Glutamatergic neuron (in vitro differentiated cells): ENCODE measurements at regions not wholly inside any gene's neighbourhood (a gene's known extent, or its start where the extent isn't known, plus 50 kb on each side); places are given as distances from the start of the nearest gene placed in this dataset.

Experiments used
- DNase-seq: peaks from one replicate; pipeline ENCODE4 v3.0.0; 2022
- H3K27ac Mint-ChIP-seq: one replicate; pipeline ENCODE4 v1.8.0; 2020; ENCODE audit warnings: mild to moderate bottlenecking, mixed read lengths, inconsistent platforms; ENCODE audit not compliant: unreplicated experiment
- H3K27me3 Mint-ChIP-seq: one replicate; pipeline ENCODE4 v1.8.0; 2020; ENCODE audit warnings: mild to moderate bottlenecking, moderate library complexity, mixed read lengths, inconsistent platforms; ENCODE audit not compliant: unreplicated experiment
- H3K36me3 Mint-ChIP-seq: one replicate; pipeline ENCODE4 v1.8.0; 2020; ENCODE audit warnings: mild to moderate bottlenecking, mixed read lengths, inconsistent platforms; ENCODE audit not compliant: unreplicated experiment
- H3K4me1 Mint-ChIP-seq: one replicate; pipeline ENCODE4 v1.8.0; 2020; ENCODE audit warnings: mild to moderate bottlenecking, low read depth, mixed read lengths, inconsistent platforms; ENCODE audit not compliant: unreplicated experiment
- H3K4me3 Mint-ChIP-seq: one replicate; pipeline ENCODE4 v1.8.0; 2020; ENCODE audit warnings: mild to moderate bottlenecking, mixed read lengths, inconsistent platforms; ENCODE audit not compliant: unreplicated experiment
- H3K9me3 Mint-ChIP-seq: one replicate; pipeline ENCODE4 v1.8.0; 2020; ENCODE audit warnings: mild to moderate bottlenecking, moderate library complexity, mixed read lengths, inconsistent platforms; ENCODE audit not compliant: unreplicated experiment
- CTCF ChIP-seq: fragments of 200-600 bp; sonication (generic); IDR thresholded peaks from one replicate; pipeline ENCODE4 v1.5.0; 2021; ENCODE audit not compliant: partially characterized antibody, unreplicated experiment

GRCh38 chr17:69876757-69877156 lies 198.3 kb upstream of the KCNJ16 start:
- H3K4me3 Mint-ChIP-seq, result no peak overlapping the region
- H3K27me3 Mint-ChIP-seq, result no peaks in the 10 kb centered on the region
- no peak overlapping the region for H3K27ac Mint-ChIP-seq
- H3K36me3 Mint-ChIP-seq, result no peaks in the 10 kb centered on the region
- no peaks in the 10 kb centered on the region for H3K4me1 Mint-ChIP-seq
- no peak for TF ChIP-seq CTCF
- H3K9me3 Mint-ChIP-seq, result no peaks in the 10 kb centered on the region
- no peak for DNase-seq

- no peaks in the 10 kb centered on the region for H3K36me3 Mint-ChIP-seq
These were observed 196.4 kb upstream of the KCNJ16 start for GRCh38 chr17:69878661-69879060.

GRCh38 chr17:69879576-69879975 lies 195.4 kb upstream of the KCNJ16 start:
- Mint-ChIP-seq H3K9me3 (no peaks in the 10 kb centered on the region), H3K27me3 (no peaks in the 10 kb centered on the region), H3K4me1 (no peaks in the 10 kb centered on the region), H3K36me3 (no peaks in the 10 kb centered on the region), H3K4me3 (no peak overlapping the region), H3K27ac (no peak overlapping the region)
- TF ChIP-seq CTCF, result no peak
- no peak for DNase-seq

More at GRCh38 chr17:69878661-69879060, 196.4 kb upstream of the KCNJ16 start:
- no peaks in the 10 kb centered on the region for H3K9me3 Mint-ChIP-seq
- no peak for TF ChIP-seq CTCF
- no peak for DNase-seq
- H3K4me3 Mint-ChIP-seq, result no peak overlapping the region
- no peaks in the 10 kb centered on the region for H3K27me3 Mint-ChIP-seq
- no peaks in the 10 kb centered on the region for H3K4me1 Mint-ChIP-seq
- H3K27ac Mint-ChIP-seq, result no peak overlapping the region

- no peaks in the 10 kb centered on the region for H3K4me1 Mint-ChIP-seq
- H3K4me3 Mint-ChIP-seq, result no peak overlapping the region
- H3K36me3 Mint-ChIP-seq, result no peaks in the 10 kb centered on the region
- no peak for DNase-seq
- H3K27ac Mint-ChIP-seq, result no peak overlapping the region
- no peaks in the 10 kb centered on the region for H3K27me3 Mint-ChIP-seq
- no peaks in the 10 kb centered on the region for H3K9me3 Mint-ChIP-seq
- no peak for TF ChIP-seq CTCF
These were observed 194.4 kb upstream of the KCNJ16 start for GRCh38 chr17:69880591-69881112.

GRCh38 chr17:69882281-69882680 lies 192.7 kb upstream of the KCNJ16 start:
- H3K36me3 Mint-ChIP-seq, result no peaks in the 10 kb centered on the region
- H3K27me3 Mint-ChIP-seq, result no peaks in the 10 kb centered on the region

More at GRCh38 chr17:69882281-69882680, 192.7 kb upstream of the KCNJ16 start:
- no peak for DNase-seq
- H3K9me3 Mint-ChIP-seq, result no peaks in the 10 kb centered on the region
- TF ChIP-seq CTCF, result no peak
- no peak overlapping the region for H3K4me3 Mint-ChIP-seq
- H3K4me1 Mint-ChIP-seq, result no peaks in the 10 kb centered on the region
- H3K27ac Mint-ChIP-seq, result no peak overlapping the region
